GM12873 (cell line): ENCODE measurements at regions not wholly inside any gene's neighbourhood (a gene's known extent, or its start where the extent isn't known, plus 50 kb on each side); places are given as distances from the start of the nearest gene placed in this dataset.

Experiments
- CTCF ChIP-seq: IDR thresholded peaks from 2 replicates; pipeline ENCODE4 v1.5.1; 2012; ENCODE audit warnings: low read depth, mild to moderate bottlenecking, moderate library complexity, low read length, control low read depth; ENCODE audit not compliant: insufficient read depth; ENCODE audit errors: missing control alignments

- TF ChIP-seq CTCF, result no peak
These were observed 102.5 kb downstream of the GEMIN8 start for GRCh38 chrX:13927175-13927574.

GRCh38 chrX:13923845-13924244 lies 105.8 kb downstream of the GEMIN8 start:
- no peak for TF ChIP-seq CTCF

- no peak for TF ChIP-seq CTCF
These were observed 106.4 kb upstream of the GPM6B start for GRCh38 chrX:13923289-13923688.

GRCh38 chrX:13917507-13917906 lies 100.6 kb upstream of the GPM6B start:
- TF ChIP-seq CTCF, result no peak

GRCh38 chrX:13911586-13911985 lies 94.7 kb upstream of the GPM6B start:
- no peak for TF ChIP-seq CTCF

GRCh38 chrX:13906093-13906492 lies 89.2 kb upstream of the GPM6B start:
- no peak for TF ChIP-seq CTCF

- no peak for TF ChIP-seq CTCF
These were observed 86.5 kb upstream of the GPM6B start for GRCh38 chrX:13903405-13903804.
